ENCODE measurements at regions not wholly inside any gene's neighbourhood (a gene's known extent, or its start where the extent isn't known, plus 50 kb on each side); places are given as distances from the start of the nearest gene placed in this dataset.

DNA sequence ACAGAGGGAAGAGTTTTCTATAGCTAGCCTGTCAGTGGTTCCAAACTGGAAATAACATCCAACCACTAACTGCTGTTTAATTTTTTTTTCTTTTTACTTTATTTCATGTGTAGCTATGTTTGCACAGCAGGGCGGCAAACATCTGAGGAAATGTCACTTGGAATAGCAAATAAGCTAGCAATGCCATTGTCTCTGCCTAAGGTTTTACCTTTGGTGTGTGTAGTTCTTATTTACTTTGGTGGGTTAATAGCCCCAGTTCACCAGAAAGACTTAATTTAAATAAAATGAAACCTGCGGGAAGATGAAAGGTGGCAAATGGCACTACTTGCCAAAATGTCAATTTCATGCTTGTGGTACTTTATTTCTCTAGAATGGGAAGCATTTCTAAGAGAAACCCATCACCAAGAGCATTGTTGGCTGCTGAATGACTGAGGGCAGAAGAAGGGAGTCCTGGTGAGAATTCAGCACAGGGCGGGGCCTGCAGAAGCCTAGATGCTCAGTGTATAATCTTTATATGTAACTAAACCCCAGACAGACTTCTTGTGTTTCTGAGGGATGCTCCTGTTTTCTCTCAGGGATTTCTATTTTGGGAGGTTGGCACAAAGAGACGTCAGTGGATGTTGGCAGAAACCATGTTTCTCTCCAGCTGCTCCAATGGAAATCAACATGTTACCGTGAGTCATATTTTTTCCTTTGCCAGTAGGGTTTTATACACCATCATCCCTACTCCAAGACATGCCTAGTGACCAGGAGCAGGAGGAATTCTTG, 300.4 kb upstream of the NT5C1B start:
- no peak for FAIRE-seq
- TF ChIP-seq EZH2 (IDR thresholded peaks at IDR 0.05; ENCODE audit: low read length), result no peak
- TF ChIP-seq, protein P1, sequence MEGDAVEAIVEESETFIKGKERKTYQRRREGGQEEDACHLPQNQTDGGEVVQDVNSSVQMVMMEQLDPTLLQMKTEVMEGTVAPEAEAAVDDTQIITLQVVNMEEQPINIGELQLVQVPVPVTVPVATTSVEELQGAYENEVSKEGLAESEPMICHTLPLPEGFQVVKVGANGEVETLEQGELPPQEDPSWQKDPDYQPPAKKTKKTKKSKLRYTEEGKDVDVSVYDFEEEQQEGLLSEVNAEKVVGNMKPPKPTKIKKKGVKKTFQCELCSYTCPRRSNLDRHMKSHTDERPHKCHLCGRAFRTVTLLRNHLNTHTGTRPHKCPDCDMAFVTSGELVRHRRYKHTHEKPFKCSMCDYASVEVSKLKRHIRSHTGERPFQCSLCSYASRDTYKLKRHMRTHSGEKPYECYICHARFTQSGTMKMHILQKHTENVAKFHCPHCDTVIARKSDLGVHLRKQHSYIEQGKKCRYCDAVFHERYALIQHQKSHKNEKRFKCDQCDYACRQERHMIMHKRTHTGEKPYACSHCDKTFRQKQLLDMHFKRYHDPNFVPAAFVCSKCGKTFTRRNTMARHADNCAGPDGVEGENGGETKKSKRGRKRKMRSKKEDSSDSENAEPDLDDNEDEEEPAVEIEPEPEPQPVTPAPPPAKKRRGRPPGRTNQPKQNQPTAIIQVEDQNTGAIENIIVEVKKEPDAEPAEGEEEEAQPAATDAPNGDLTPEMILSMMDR (optimal IDR thresholded peaks at IDR 0.05 in 1 of 3, IDR thresholded peaks at IDR 0.05 in 1 of 3, conservative IDR thresholded peaks at IDR 0.05 in 1 of 3; ENCODE audit: extremely low read depth in 1 of 3, insufficient read depth in 2 of 3, low read length in 3 of 3), result no peak
- H3K27me3 ChIP-seq (ENCODE audit: control insufficient read depth, extremely low read depth, insufficient read depth, low read length), result no peaks in the 10 kb centered on the region

DNA sequence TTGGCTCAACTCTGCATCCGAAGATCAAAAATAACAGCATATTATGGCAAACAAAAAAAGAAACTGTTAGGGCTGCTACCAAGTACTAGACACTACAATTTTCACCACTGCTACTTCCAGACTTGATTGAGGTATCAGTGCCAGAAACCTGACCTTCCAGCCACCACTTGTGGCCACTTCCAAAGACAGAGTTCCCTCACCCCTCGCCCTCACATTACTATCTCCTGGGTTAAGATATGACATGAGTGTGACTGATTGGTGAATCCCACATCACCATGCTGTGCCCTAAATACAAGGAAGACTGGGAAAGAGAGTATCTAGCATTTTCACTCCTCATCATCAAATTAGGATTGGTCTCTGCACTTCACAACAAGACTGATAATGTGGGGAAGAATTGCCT, 296.1 kb upstream of the NT5C1B start:
- H3K36me3 ChIP-seq (ENCODE audit: control insufficient read depth in 2 of 2, extremely low read depth in 1 of 2, insufficient read depth in 2 of 2, low read length in 2 of 2), result no peaks in the 10 kb centered on the region
- no peaks in the 10 kb centered on the region for H3K9me3 ChIP-seq (ENCODE audit: control insufficient read depth, low read depth, low read length)
- H3K27ac ChIP-seq (ENCODE audit: control insufficient read depth, insufficient read depth, low read length), result no peak overlapping the region
- no peaks in the 10 kb centered on the region for H3K79me2 ChIP-seq (ENCODE audit: control insufficient read depth, insufficient read depth, low read length)
- no peak overlapping the region for H3K4me3 ChIP-seq (ENCODE audit: control insufficient read depth in 2 of 3, extremely low read depth in 1 of 3, insufficient read depth in 2 of 3, low read depth in 1 of 3, low read length in 3 of 3)
- TF ChIP-seq, protein P1 (optimal IDR thresholded peaks at IDR 0.05 in 1 of 3, IDR thresholded peaks at IDR 0.05 in 1 of 3, conservative IDR thresholded peaks at IDR 0.05 in 1 of 3; ENCODE audit: extremely low read depth in 1 of 3, insufficient read depth in 2 of 3, low read length in 3 of 3), result no peak
- TF ChIP-seq EZH2 (IDR thresholded peaks at IDR 0.05; ENCODE audit: low read length), result no peak
- DNase-seq (ENCODE audit: low read depth, low spot score) (no peak), FAIRE-seq (no peak)
- H3K27me3 ChIP-seq (ENCODE audit: control insufficient read depth, extremely low read depth, insufficient read depth, low read length), result no peaks in the 10 kb centered on the region
- H2AFZ ChIP-seq (ENCODE audit: control insufficient read depth, low read length), result no peak overlapping the region
- no peaks in the 10 kb centered on the region for H3K4me1 ChIP-seq (ENCODE audit: control insufficient read depth, extremely low read depth, insufficient read depth, low read length)
- H3K9me1 ChIP-seq (ENCODE audit: control insufficient read depth, extremely low read depth, insufficient read depth, low read length), result no peaks in the 10 kb centered on the region
- dilution Hi-C loops (cut with MboI; ENCODE audit: extremely low pct_ligation_motif_present, low sequenced_read_pairs), result no loop called here
- H4K20me1 ChIP-seq (ENCODE audit: control insufficient read depth, extremely low read depth, insufficient read depth, low read length), result no peaks in the 10 kb centered on the region
- no peak overlapping the region for H3K9ac ChIP-seq (ENCODE audit: control insufficient read depth, extremely low read depth, insufficient read depth, low read length)
- no peak overlapping the region for H3K4me2 ChIP-seq (ENCODE audit: control insufficient read depth, extremely low read depth, insufficient read depth, low read depth, low read length)

More for the DNA sequence above, 300.4 kb upstream of the NT5C1B start:
- H4K20me1 ChIP-seq (ENCODE audit: control insufficient read depth, extremely low read depth, insufficient read depth, low read length), result no peaks in the 10 kb centered on the region
- no peaks in the 10 kb centered on the region for H3K79me2 ChIP-seq (ENCODE audit: control insufficient read depth, insufficient read depth, low read length)
- dilution Hi-C loops (cut with MboI; ENCODE audit: extremely low pct_ligation_motif_present, low sequenced_read_pairs), result no loop called here
- no peaks in the 10 kb centered on the region for H3K9me1 ChIP-seq (ENCODE audit: control insufficient read depth, extremely low read depth, insufficient read depth, low read length)
- no peak overlapping the region for H2AFZ ChIP-seq (ENCODE audit: control insufficient read depth, low read length)
- H3K4me1 ChIP-seq (ENCODE audit: control insufficient read depth, extremely low read depth, insufficient read depth, low read length), result no peaks in the 10 kb centered on the region
- no peak for DNase-seq (ENCODE audit: low read depth, low spot score)
- no peak overlapping the region for H3K9ac ChIP-seq (ENCODE audit: control insufficient read depth, extremely low read depth, insufficient read depth, low read length)
- H3K9me3 ChIP-seq (ENCODE audit: control insufficient read depth, low read depth, low read length), result no peaks in the 10 kb centered on the region
- H3K4me2 ChIP-seq (ENCODE audit: control insufficient read depth, extremely low read depth, insufficient read depth, low read depth, low read length), result no peak overlapping the region
- H3K36me3 ChIP-seq (ENCODE audit: control insufficient read depth in 2 of 2, extremely low read depth in 1 of 2, insufficient read depth in 2 of 2, low read length in 2 of 2), result no peaks in the 10 kb centered on the region
- no peak overlapping the region for H3K27ac ChIP-seq (ENCODE audit: control insufficient read depth, insufficient read depth, low read length)
- no peak overlapping the region for H3K4me3 ChIP-seq (ENCODE audit: control insufficient read depth in 2 of 3, extremely low read depth in 1 of 3, insufficient read depth in 2 of 3, low read depth in 1 of 3, low read length in 3 of 3)

Data from keratinocyte (primary cell).